ENCODE measurements at regions not wholly inside any gene's neighbourhood (a gene's known extent, or its start where the extent isn't known, plus 50 kb on each side); places are given as distances from the start of the nearest gene placed in this dataset.

GRCh38 chr20:39865446-39865845 lies 823.6 kb downstream of the MAFB start:
- no peaks in the 10 kb centered on the region for H3K79me2 ChIP-seq (ENCODE audit: insufficient read depth, low read length)
- no peaks in the 10 kb centered on the region for H3K9me3 ChIP-seq (ENCODE audit: insufficient read depth, low read depth, low read length)
- TF ChIP-seq EZH2phosphoT487 (IDR thresholded peaks at IDR 0.05; ENCODE audit: borderline replicate concordance), result no peak
- TF ChIP-seq CTCF (conservative IDR thresholded peaks at IDR 0.05; ENCODE audit: low read length), result no peak
- no peak overlapping the region for H3K4me3 ChIP-seq (ENCODE audit: low read length, poor library complexity, severe bottlenecking)
- H3K9ac ChIP-seq (ENCODE audit: low read depth, low read length, poor library complexity, severe bottlenecking), result no peak overlapping the region
- no peak overlapping the region for H3K4me2 ChIP-seq (ENCODE audit: low read depth, low read length, poor library complexity, severe bottlenecking)
- H3K4me1 ChIP-seq (ENCODE audit: insufficient read depth, low read length, poor library complexity, severe bottlenecking), result no peaks in the 10 kb centered on the region
- H3K27me3 ChIP-seq (ENCODE audit: insufficient read depth, low read length, poor library complexity, severe bottlenecking), result no peaks in the 10 kb centered on the region
- no peaks in the 10 kb centered on the region for H3F3A ChIP-seq (ENCODE audit: low read depth)
- H3K36me3 ChIP-seq (ENCODE audit: insufficient read depth, low read length), result no peaks in the 10 kb centered on the region
- no peaks in the 10 kb centered on the region for H3K9me2 ChIP-seq (replicated peaks; ENCODE audit: low read depth, low read length)
- H2AFZ ChIP-seq (ENCODE audit: low read length), result no peak overlapping the region
- H4K20me1 ChIP-seq (ENCODE audit: insufficient read depth, low read length, poor library complexity, severe bottlenecking), result no peaks in the 10 kb centered on the region

GRCh38 chr20:39862470-39862891 lies 826.6 kb downstream of the MAFB start:
- Histone ChIP-seq H3F3A (ENCODE audit: low read depth) (no peaks in the 10 kb centered on the region), H2AFZ (ENCODE audit: low read length) (no peak overlapping the region), H3K9me3 (ENCODE audit: insufficient read depth, low read depth, low read length) (no peaks in the 10 kb centered on the region), H3K4me2 (ENCODE audit: low read depth, low read length, poor library complexity, severe bottlenecking) (no peak overlapping the region), H3K4me3 (ENCODE audit: low read length, poor library complexity, severe bottlenecking) (no peak overlapping the region), H3K79me2 (ENCODE audit: insufficient read depth, low read length) (no peaks in the 10 kb centered on the region), H3K9me2 (replicated peaks; ENCODE audit: low read depth, low read length) (no peaks in the 10 kb centered on the region), H3K4me1 (ENCODE audit: insufficient read depth, low read length, poor library complexity, severe bottlenecking) (no peaks in the 10 kb centered on the region), H4K20me1 (ENCODE audit: insufficient read depth, low read length, poor library complexity, severe bottlenecking) (no peaks in the 10 kb centered on the region), H3K27me3 (ENCODE audit: insufficient read depth, low read length, poor library complexity, severe bottlenecking) (no peaks in the 10 kb centered on the region), H3K9ac (ENCODE audit: low read depth, low read length, poor library complexity, severe bottlenecking) (no peak overlapping the region), H3K36me3 (ENCODE audit: insufficient read depth, low read length) (no peaks in the 10 kb centered on the region)
- no peak for TF ChIP-seq CTCF (conservative IDR thresholded peaks at IDR 0.05; ENCODE audit: low read length)
- TF ChIP-seq EZH2phosphoT487 (IDR thresholded peaks at IDR 0.05; ENCODE audit: borderline replicate concordance), result no peak

GRCh38 chr20:39861381-39861780 lies 827.7 kb downstream of the MAFB start:
- H2AFZ ChIP-seq (ENCODE audit: low read length), result no peak overlapping the region
- H3K9ac ChIP-seq (ENCODE audit: low read depth, low read length, poor library complexity, severe bottlenecking), result no peak overlapping the region
- H3K9me3 ChIP-seq (ENCODE audit: insufficient read depth, low read depth, low read length), result no peaks in the 10 kb centered on the region
- no peaks in the 10 kb centered on the region for H3K4me1 ChIP-seq (ENCODE audit: insufficient read depth, low read length, poor library complexity, severe bottlenecking)
- no peak for TF ChIP-seq EZH2phosphoT487 (IDR thresholded peaks at IDR 0.05; ENCODE audit: borderline replicate concordance)
- TF ChIP-seq CTCF (conservative IDR thresholded peaks at IDR 0.05; ENCODE audit: low read length), result no peak
- no peak overlapping the region for H3K4me3 ChIP-seq (ENCODE audit: low read length, poor library complexity, severe bottlenecking)
- no peaks in the 10 kb centered on the region for H3K27me3 ChIP-seq (ENCODE audit: insufficient read depth, low read length, poor library complexity, severe bottlenecking)
- H3K9me2 ChIP-seq (replicated peaks; ENCODE audit: low read depth, low read length), result no peaks in the 10 kb centered on the region
- no peaks in the 10 kb centered on the region for H4K20me1 ChIP-seq (ENCODE audit: insufficient read depth, low read length, poor library complexity, severe bottlenecking)
- no peaks in the 10 kb centered on the region for H3F3A ChIP-seq (ENCODE audit: low read depth)
- H3K79me2 ChIP-seq (ENCODE audit: insufficient read depth, low read length), result no peaks in the 10 kb centered on the region
- no peak overlapping the region for H3K4me2 ChIP-seq (ENCODE audit: low read depth, low read length, poor library complexity, severe bottlenecking)
- H3K36me3 ChIP-seq (ENCODE audit: insufficient read depth, low read length), result no peaks in the 10 kb centered on the region
